HG03066 (cell line): ENCODE measurements at regions not wholly inside any gene's neighbourhood (a gene's known extent, or its start where the extent isn't known, plus 50 kb on each side); places are given as distances from the start of the nearest gene placed in this dataset.
"Not testable (repeated sequence)": the region's sequence is repeated elsewhere in the genome, so short reads cannot be mapped to it uniquely, and the experiment has no call there.

Source experiments
- ATAC-seq: cut with Tn5 transposase; IDR thresholded peaks from one replicate; pipeline ENCODE4 v1.9.1; 2021; ENCODE audit warnings: low read depth; ENCODE audit not compliant: unreplicated experiment

DNA sequence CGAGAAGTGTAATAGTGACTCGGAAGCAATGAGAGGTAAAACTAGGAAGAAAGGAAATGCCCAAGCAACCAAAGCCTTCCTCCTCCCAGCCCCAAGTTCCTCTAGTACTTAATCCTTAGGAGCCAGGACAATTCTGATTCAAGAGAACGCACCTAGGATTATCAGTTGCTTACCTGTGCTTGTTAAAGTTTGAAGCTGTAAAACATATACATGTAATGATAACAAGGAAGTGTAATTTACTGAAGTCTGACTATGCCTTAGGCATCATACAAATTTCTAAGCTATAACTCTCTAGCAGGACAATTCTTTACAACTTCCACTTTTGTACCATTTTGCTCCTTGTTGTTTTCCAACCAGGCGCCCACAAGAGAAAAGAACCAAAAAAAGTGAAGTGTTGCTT is 92.8 kb upstream of the OSBPL8 start:
- no peak for ATAC-seq

GRCh38 chr12:76653342-76653741 is 93.8 kb upstream of the OSBPL8 start:
- ATAC-seq: no peak

DNA sequence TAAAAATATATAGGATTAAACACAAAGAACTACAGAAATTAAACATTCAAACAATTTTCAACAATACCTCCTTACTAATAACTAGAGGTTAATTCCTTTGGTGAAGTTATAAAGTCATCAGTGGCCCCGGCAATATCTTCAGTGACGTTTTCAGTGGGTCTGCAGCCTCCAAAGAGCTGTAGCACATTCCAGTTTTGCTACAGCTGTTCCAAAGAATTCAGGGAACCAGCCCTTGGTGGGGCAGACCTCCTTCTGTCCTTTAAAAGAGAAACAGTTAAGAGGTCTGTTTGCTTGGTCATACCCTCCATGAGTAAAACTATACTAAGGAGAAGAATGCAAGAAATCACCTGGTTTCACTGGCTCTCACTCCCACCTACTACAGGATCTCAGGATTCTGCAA is 99.2 kb upstream of the ZDHHC17 start:
- no peak for ATAC-seq

- no peak for ATAC-seq
Observed at GRCh38 chr12:76666290-76666835, 97.6 kb upstream of the ZDHHC17 start.

DNA sequence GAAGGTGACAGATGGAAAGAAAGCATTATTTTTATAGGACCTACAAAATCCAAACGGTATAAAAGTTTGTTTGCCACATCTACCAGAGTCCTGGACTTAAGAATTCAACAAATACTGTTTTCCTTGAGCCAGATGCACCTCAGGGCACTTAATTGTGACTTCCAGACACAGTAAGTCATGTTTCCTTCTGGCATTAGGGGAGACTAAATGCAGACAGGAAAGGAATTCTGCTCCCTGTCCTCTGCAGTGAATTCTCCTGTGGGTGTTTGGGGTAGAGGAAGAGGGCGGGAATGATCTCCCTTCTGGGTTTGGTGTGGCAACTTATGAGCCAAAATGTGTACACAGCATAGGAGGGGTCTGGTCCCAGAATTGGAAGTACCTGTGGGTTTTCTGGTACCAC is 93.9 kb upstream of the ZDHHC17 start:
- ATAC-seq: no peak

- ATAC-seq: no peak
Observed at GRCh38 chr12:76670776-76671175, 93.1 kb upstream of the ZDHHC17 start.

DNA sequence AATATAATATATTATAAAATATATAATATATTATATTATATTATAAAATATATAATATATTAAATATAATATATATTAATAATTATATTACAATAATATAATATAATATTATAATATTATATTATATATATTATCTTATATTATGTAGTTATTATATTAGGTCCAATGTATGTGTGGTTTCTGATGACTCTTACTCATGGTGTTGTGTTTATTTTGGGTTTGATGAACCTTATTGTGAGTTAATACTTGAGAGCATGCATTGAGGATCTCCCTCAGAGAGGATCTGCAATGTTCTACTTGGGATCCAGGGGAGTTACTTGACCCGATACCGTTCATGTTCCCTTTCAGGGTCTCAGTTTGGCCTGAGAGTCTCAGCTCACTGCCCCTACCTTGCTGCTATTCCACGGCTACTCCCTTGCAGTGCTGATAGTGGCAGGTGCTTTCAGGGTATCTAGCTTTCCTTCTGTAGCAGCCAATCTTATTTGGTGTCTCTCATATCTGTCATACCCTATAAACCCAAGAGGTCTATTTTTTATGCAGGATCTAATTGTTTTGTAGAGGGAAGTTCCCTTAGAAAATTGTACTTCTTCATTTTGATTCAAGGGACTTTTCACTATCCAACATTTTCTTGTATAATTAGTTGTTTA is 89.1 kb upstream of the ZDHHC17 start:
- no peak for ATAC-seq

DNA sequence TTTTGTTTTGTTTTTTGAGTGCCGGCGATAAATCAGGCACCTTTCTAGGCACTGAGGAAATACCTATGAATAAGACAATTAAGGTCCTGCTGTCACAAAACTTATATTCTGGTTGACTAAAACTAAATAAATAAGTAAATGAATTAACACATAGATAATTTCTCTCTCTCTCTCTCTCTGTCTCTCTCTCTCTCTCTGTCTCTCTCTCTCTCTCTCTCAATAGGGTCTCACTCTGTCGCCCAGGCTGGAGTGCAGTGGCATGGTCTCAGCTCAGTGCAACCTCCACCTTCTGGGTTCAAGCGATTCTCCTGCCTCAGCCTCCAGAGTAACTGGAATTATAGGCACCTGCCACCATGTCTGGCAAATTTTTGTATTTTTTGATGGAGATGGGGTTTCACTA is 87.7 kb upstream of the ZDHHC17 start:
- not testable (repeated sequence) for ATAC-seq

DNA sequence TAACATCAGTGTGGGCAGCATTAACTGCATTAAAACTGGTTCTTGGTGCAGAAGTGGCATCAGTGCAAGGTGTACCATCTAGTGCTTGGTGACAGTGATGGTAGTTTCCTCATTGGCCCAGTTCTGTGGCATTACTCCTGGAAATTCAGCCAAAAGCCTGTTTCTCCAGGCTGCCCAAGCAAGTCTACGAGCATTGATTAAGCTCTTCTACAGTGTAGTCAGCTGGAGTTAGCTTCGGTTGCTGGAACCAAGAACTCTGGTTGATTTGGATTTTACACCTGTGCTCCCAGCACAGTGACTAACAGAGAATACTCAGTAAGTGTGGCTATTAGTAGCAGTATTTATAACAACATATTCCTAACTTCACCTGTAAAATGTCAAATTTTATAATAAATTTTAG is 84.9 kb upstream of the ZDHHC17 start:
- ATAC-seq: no peak

- ATAC-seq: no peak
Observed at GRCh38 chr12:76679778-76680177, 84.1 kb upstream of the ZDHHC17 start.

GRCh38 chr12:76680940-76681339 is 83.0 kb upstream of the ZDHHC17 start:
- no peak for ATAC-seq

DNA sequence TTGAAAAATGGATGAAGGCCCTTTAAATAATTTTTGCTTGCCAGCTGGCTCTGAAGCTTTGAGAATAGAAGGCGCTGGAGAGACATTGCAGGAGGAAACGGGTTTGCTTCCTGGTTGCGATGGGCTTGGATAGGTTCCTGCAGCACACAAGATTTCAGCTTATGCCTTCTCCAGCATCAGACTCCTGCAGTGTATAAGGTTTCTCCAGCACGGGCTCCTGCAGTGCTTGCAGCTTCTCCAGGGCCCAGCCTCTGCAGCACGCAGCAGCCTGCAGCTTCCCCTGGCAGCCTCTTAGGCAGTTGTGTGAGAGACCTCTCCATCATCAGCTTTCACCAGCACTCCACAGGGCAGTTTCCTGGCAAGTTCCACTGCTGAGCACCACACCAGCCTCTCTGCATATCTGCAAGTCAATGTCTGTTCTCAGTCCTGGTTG is 78.7 kb upstream of the ZDHHC17 start:
- ATAC-seq: no peak

GRCh38 chr12:76687981-76688380 is 75.9 kb upstream of the ZDHHC17 start:
- no peak for ATAC-seq

- ATAC-seq: no peak
Observed at GRCh38 chr12:76688631-76689030, 75.3 kb upstream of the ZDHHC17 start.

DNA sequence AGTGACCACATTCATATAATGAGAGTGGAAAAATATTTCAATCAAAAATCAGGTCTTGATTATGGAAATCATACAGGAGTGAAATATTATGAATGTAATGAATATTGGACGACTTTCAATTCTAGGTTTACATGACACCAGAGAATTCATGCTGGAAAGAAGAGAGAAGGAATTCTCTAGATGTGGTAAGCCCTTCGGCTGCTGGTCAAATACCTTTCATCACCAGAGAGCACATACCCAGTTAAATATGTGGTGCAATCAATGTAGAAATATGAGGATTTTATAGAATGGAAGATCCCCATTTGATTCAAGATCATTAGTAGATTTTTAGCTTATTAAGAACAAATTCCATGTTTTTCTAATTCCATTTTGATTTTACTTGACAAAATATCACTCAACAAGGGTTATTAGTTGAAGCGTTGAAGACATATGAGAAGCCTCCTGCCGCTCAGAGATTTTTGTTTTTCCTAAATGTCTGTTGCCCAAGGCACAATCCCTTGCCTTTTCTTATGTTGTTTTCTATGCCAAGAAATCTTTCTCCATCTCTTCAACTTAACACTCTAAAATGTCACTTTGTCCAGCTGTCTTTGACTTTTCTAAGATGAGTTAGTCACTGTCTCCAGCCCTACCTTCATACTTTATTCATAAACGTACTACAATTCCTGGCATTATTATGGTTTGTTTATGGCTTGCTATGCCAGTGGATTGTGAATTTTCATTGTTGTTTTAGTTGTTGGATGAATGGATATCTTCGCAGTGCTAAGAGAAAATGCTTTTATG is 72.8 kb upstream of the ZDHHC17 start:
- no peak for ATAC-seq

GRCh38 chr12:76692846-76693245 is 71.1 kb upstream of the ZDHHC17 start:
- ATAC-seq: no peak

DNA sequence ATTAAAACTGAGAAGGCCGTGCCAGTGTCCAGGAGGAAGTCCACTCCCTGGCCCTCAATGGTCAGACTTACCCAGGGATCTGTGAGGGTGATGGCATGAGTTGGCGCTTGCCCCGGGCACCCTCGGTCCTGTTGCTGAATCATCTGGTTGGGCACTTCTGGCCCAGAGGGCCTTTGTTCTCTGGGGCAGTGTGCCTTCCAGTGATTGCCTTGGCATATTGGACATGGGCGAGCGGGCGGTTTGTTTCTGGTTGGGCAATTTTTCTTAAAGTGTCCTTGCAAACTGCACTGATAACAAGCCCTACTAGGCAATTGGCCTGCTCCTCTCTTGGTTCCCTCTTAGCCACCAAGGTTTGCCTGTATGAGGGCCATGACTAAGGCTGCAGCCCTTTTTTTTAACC is 69.5 kb upstream of the ZDHHC17 start:
- no peak for ATAC-seq

- ATAC-seq: no peak
Observed at GRCh38 chr12:76696186-76696585, 67.7 kb upstream of the ZDHHC17 start.

DNA sequence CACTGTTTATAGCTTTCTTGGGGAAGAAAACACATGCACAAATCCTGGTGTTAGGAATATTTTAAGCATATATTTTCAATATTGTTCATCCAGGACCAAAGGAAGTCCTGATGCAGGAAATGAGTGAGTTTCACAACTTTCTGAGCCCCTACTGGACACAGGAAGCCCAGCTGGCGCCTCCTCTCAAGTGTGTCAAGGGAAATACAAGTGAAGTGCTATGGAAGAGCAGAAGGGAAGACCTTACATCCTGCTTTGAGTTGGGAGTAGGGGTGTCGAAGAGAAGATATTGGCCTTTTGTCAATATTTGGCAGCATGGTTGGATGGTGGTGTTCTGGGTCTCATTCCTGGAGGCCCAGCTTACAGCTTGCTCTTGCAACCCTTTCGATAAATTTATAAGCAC is 66.1 kb upstream of the ZDHHC17 start:
- ATAC-seq: no peak

- ATAC-seq: no peak
Observed at GRCh38 chr12:76698316-76698715, 65.6 kb upstream of the ZDHHC17 start.

- no peak for ATAC-seq
Observed at GRCh38 chr12:76698966-76699365, 64.9 kb upstream of the ZDHHC17 start.

- ATAC-seq: no peak
Observed at GRCh38 chr12:76701690-76702089, 62.2 kb upstream of the ZDHHC17 start.
